ENCODE measurements at regions not wholly inside any gene's neighbourhood (a gene's known extent, or its start where the extent isn't known, plus 50 kb on each side); places are given as distances from the start of the nearest gene placed in this dataset.
A peak's percentile ranks its signal among the peaks of the same experiment; 100 is the strongest.

DNA sequence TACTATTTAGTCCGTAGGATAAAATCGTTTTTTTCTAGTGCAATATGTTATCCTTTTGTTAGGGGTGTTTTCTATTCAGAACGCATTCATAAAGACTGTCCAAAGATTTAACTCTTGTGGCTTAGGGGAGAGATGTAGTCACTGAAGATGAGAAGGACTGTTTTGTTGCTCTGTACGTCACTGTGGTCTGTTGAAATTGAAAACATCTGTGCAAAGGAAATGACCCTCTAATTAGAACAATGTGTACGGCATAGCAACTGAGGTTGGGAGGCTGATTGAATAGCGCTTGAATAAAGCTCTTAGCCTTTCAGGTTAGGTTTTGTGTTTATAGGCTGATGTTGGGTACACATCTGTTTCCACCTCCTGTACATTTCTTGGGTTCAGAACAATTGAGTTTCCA is 453.4 kb upstream of the AKR1E2 start:
- DNase-seq: no peak

GRCh38 chr10:4371691-4372295 is 454.2 kb upstream of the AKR1E2 start:
- no peak for DNase-seq

DNA sequence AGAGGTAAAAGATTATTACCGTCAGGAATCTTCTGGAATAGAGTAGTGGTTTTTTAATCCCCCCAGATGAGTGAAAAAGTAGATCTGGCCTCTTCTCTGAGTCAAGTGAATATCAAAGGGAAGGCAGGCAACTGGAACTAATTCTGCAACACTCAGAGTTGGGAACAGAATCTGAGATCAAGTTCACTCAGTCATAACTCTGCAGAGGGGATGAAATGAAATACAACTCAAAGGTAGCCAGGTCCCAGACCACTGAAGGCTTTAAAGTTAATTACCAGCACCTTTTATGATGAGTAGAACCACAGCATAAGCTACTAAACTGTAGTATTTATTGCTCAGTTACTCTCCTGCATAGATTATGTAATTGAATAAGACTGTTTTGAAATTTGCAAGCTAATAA is 455.6 kb upstream of the AKR1E2 start:
- DNase-seq: no peak

- no peak for DNase-seq
Observed at GRCh38 chr10:4361581-4361980, 464.4 kb upstream of the AKR1E2 start.

GRCh38 chr10:4359003-4359402 is 467.0 kb upstream of the AKR1E2 start:
- no peak for DNase-seq

DNA sequence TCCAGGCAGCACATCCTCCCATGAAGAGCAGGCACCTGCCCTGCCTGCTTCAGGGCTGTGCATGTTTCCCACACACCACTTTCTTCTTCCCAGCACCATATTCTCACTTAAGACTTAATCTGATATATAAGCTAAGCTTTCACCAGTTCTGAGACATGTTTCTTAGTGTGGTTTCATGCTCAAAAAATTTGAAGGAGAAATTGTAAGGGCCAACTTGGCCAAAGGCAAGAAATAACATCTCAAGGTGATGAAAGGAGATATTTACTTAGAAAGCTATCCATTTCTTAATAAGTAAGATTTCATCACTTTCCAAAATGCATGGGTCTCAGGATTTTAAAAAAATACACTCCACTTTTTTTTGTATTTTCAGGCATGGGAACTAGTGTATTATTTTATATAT is 468.1 kb upstream of the AKR1E2 start:
- no peak for DNase-seq

DNA sequence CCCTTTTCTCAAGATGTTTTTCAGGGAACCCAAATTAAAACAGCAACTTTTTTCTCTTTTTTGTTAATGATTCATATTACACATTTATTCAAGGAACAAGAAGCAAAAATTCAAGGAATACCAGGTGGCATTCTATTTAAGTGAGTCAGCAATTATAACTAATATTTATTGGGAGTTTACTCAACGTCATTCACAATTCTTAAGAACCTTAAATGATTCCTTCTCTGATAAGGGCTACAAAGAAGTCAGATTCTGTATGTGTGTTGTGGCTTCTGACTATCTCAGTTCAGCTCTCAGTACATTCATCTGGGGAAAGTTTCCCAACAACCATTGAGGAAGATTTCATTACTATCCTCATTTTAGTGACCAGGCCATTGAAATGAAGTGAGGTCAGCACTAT is 470.7 kb upstream of the AKR1E2 start:
- no peak for DNase-seq

DNA sequence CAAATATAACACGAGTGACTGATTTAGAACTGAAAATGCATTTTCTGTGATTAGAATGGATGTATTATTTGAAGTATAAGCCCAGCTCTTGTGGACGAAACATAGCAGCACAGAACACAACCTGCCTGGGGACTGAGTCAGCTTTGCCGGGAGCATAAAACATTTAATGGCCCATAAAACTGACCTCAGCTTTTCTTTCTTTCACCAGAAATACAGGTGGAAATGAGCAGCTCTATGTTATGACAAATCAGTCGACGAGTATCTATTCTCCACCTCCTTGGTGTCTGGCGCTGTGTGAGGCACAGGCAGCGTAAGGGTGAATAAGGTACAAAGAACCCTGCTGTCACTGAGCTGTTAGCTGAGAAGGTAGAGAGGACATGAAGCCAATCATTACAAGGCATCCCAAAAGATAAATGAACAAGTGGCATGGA is 471.6 kb upstream of the AKR1E2 start:
- DNase-seq: no peak

DNA sequence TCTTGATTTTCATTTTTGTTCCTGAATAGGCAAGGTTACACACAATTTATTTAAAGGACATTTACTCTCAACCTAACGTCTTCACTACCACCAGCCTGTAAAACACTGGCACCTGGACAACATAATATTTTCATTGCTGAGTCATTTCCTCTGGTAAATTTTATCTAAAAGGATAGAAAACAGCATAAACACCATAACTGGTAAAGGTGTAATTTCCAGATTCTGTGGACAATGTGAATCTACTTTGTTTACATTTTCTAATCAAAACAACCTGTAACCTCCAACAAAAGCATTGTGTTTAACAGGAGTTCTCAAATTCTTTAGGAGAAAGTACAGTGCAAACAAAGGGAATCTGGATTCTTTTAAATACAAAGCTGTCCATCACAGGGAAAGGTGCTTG is 472.0 kb upstream of the AKR1E2 start:
- DNase-seq: no peak

- DNase-seq: no peak
Observed at GRCh38 chr10:4353059-4353655, 472.9 kb upstream of the AKR1E2 start.

DNA sequence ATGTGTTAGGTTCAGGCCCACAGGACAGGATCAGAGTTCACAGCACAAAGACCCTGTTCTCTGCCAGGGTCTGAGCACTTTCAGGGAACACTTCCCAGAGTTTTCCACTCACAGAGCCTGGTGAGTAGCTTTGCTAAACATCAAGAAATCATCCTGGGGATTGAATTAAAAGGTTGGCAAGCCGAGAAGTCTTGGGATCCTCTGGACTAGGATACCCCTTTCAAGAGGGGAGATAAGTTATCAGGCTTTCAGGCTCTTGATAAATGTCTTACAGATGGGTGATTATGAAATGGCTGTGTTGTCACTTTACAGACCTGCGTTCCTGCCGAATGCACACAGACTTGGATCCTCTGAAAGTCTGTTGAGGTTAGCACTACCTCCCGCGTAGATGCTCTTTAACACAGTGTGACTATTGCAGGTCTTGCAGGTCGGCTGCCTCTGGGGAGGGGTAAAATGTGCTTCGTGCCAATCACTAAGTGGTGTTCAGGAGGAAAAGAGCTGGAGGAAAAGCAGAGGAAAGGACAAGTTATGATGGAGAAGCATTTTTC is 473.5 kb upstream of the AKR1E2 start:
- DNase-seq: no peak

- no peak for DNase-seq
Observed at GRCh38 chr10:4351723-4352413, 474.1 kb upstream of the AKR1E2 start.

DNA sequence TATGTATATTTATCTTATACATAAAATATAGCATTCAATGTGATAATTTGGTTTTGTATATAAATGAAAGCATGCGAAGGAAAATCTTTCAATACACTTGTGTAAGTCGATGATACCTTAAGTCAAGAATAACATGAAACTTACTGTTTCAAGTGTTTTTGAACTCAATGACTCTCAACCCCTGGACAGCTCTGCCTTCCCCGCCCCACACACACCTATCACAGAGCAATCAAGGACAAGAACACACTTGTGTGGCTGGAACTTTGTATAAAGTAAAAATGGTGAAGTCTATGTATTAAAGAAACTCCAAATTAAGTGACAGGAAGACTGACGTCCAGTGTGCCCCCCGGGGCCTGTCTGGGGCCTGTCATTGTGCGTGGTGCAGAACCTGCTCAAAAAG is 478.6 kb upstream of the AKR1E2 start:
- DNase-seq: no peak

- no peak for DNase-seq
Observed at GRCh38 chr10:4345877-4346646, 479.9 kb upstream of the AKR1E2 start.

- DNase-seq: peak; percentile 47 to 51
Observed at GRCh38 chr10:4344492-4344994, 481.5 kb upstream of the AKR1E2 start.

GRCh38 chr10:4343873-4344272 is 482.1 kb upstream of the AKR1E2 start:
- no peak for DNase-seq

- no peak for DNase-seq
Observed at GRCh38 chr10:4343091-4343490, 482.9 kb upstream of the AKR1E2 start.

DNA sequence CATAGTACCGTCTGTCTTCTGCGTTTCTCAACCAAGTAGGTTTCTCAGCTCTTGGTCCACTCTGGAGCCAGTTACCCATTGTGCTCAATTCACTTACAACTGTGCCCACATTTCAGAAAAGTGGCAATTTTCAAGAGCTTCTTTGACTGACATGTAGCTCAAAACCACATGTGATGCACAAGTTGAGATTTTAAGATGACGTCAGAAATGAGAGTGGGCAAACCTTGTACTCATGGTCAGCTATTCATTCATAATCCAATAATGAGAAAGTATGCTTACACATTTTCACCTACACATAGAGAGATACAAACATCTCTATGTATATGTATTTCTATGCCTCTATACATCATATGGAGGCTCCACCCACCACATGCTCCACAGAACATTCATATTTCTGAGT is 487.2 kb upstream of the AKR1E2 start:
- DNase-seq: no peak

DNA sequence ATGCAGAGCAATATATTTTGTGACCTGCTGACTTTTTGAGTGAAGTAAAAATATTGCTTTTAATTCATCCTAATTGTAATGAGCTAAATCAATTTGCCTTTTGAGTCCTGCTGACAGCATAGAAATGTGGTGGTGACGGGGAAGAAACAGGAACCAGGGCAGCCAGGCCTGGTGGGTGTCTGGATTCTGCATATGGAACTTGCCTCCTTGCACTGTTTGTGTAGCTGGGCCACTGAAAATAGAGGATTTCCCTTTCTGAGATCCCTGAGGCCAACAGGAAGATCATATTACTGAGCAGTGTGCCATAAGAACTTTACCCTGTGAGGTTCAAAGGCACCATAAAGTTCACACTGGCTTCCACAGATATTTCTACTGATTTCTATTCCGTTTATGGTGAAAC is 488.4 kb upstream of the AKR1E2 start:
- DNase-seq: no peak

DNA sequence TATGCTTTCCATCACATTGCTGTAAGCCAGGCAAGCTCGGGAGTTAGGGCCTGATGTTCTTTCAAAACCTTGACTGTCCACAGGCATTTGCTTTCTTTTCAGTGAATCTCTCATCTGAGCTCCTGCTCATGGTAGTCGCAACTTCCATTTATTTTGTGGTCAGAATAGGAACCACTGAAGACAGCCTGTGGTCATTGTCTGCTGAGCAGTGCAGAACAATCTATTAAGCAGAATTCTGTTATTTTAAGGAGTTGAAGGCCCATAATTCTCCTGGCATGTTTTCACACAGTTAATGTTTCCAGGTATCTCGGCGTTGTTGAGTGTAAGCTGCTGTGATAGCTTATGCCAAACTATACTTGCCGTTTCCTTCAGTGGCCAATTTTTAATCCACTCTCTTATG is 491.1 kb upstream of the AKR1E2 start:
- no peak for DNase-seq

- DNase-seq: no peak
Observed at GRCh38 chr10:4334015-4334414, 492.0 kb upstream of the AKR1E2 start.

- no peak for DNase-seq
Observed at GRCh38 chr10:4333459-4333894, 492.5 kb upstream of the AKR1E2 start.

DNA sequence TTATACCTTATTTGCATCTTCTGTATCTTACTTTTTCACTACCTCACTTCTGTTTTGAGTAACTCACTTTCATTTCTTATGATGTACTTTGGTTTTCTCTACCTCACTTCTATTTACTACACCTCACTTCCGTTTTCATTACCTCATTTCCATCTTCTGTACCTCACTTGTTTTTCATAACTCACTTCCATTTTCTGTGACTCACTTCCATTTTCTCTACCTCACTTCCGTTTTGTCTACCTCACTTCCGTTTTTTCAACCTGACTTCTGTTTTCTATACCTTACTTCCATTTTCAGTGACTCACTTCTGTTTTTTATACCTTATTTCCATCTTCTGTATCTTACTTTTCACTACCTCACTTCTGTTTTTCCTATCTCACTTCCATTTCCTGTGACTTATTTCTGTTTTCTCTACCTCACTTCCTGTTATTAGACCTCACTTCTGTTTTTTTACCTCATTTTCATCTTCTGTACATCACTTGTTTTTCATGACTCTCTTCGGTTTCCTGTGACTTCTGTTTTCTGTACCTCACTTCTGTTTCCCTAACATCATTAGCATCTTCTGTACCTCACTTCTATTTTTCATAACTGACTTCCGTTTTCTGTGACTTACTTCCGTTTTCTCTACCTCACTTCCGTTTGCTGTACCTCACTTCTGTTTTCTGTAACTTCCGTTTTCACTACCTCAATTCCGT is 493.1 kb upstream of the AKR1E2 start:
- no peak for DNase-seq
